GM12801 (cell line): ENCODE measurements at regions not wholly inside any gene's neighbourhood (a gene's known extent, or its start where the extent isn't known, plus 50 kb on each side); places are given as distances from the start of the nearest gene placed in this dataset.

Experiments
- CTCF ChIP-seq: IDR thresholded peaks from one replicate; pipeline ENCODE4 v1.5.1; 2011; ENCODE audit warnings: control low read depth; ENCODE audit not compliant: insufficient read length; ENCODE audit errors: extremely low read depth

- no peak for TF ChIP-seq CTCF
These were observed 169.3 kb upstream of the PRSS1 start for GRCh38 chr7:142579946-142580345.

- TF ChIP-seq CTCF, result no peak
These were observed 177.7 kb upstream of the PRSS1 start for GRCh38 chr7:142571581-142571980.

- no peak for TF ChIP-seq CTCF
These were observed 179.4 kb upstream of the PRSS1 start for GRCh38 chr7:142569851-142570250.

- TF ChIP-seq CTCF, result no peak
These were observed 180.7 kb upstream of the PRSS1 start for GRCh38 chr7:142568435-142569097.

GRCh38 chr7:142567201-142568075 lies 181.8 kb upstream of the PRSS1 start:
- TF ChIP-seq CTCF, result no peak

GRCh38 chr7:142566271-142566670 lies 183.0 kb upstream of the PRSS1 start:
- no peak for TF ChIP-seq CTCF

- TF ChIP-seq CTCF, result no peak
These were observed 185.8 kb upstream of the PRSS1 start for GRCh38 chr7:142563470-142563869.
